HepG2 (cell line): ENCODE measurements at regions not wholly inside any gene's neighbourhood (a gene's known extent, or its start where the extent isn't known, plus 50 kb on each side); places are given as distances from the start of the nearest gene placed in this dataset.

Source experiments
- ARID3A ChIP-seq: IDR thresholded peaks from 2 replicates; pipeline ENCODE4 v1.6.1; 2012; ENCODE audit warnings: low read depth, low read length, improper control_type of control experiment
- ELF3 ChIP-seq: IDR thresholded peaks from 2 replicates; pipeline ENCODE4 v1.6.1; 2016; ENCODE audit warnings: missing genetic modification reagents, missing compliant biosample characterization
- FOXA3 ChIP-seq: IDR thresholded peaks from 2 replicates; pipeline ENCODE4 v1.6.1; 2016; ENCODE audit warnings: missing genetic modification reagents, missing compliant biosample characterization
- FOXP1 ChIP-seq, 2 experiments: fragments of 450-650 bp in 1 of 2; IDR thresholded peaks; 2 replicates each; pipeline ENCODE4 v1.6.1; 2017 to 2018; ENCODE audit warnings: antibody characterized with exemption in 1 of 2
- GATAD2A ChIP-seq: IDR thresholded peaks from 2 replicates; pipeline ENCODE4 v1.6.1; 2016
- HNF4A ChIP-seq: sonication (generic); formaldehyde crosslinking; IDR thresholded peaks from 2 replicates; pipeline ENCODE4 v1.4.0; 2020; ENCODE audit warnings: missing genetic modification reagents
- MIXL1 ChIP-seq: IDR thresholded peaks from 2 replicates; pipeline ENCODE4 v1.6.1; 2016
- SALL1 ChIP-seq: sonication (generic); formaldehyde crosslinking; IDR thresholded peaks from 2 replicates; pipeline ENCODE4 v1.8.0; 2022; ENCODE audit warnings: mild to moderate bottlenecking, missing genetic modification reagents
- SMAD3 ChIP-seq: sonication (generic); formaldehyde crosslinking; IDR thresholded peaks from 2 replicates; pipeline ENCODE4 v1.4.0; 2020; ENCODE audit warnings: missing genetic modification reagents
- SOX13 ChIP-seq, 3 experiments: fragments of 450-650 bp in 1 of 3; sonication (generic) in 1 of 3; formaldehyde crosslinking in 1 of 3; IDR thresholded peaks in 2 of 3; conservative IDR thresholded peaks in 1 of 3; 2 replicates each; pipeline versions ENCODE4 v1.5.0 to v1.6.1; 2016 to 2020; ENCODE audit warnings: antibody characterized with exemption in 1 of 3, mild to moderate bottlenecking in 1 of 3, missing compliant biosample characterization in 1 of 3, missing genetic modification reagents in 1 of 3, moderate library complexity in 1 of 3
- SOX5 ChIP-seq: IDR thresholded peaks from 2 replicates; pipeline ENCODE4 v1.6.1; 2016; ENCODE audit warnings: borderline replicate concordance
- SRF ChIP-seq: IDR thresholded peaks from 2 replicates; pipeline ENCODE4 v1.6.1; 2011; ENCODE audit warnings: mild to moderate bottlenecking, low read depth, low read length, moderate library complexity
- SYNCRIP ChIP-seq: fragments of 200-400 bp; formaldehyde crosslinking; IDR thresholded peaks from 2 replicates; pipeline ENCODE4 v1.6.1; 2018; ENCODE audit warnings: mild to moderate bottlenecking, low read depth, low read length; ENCODE audit not compliant: insufficient read depth
- TEAD3 ChIP-seq: optimal IDR thresholded peaks from 2 replicates; pipeline ENCODE3; 2016; ENCODE audit warnings: borderline replicate concordance
- ZNF12 ChIP-seq: sonication (generic); formaldehyde crosslinking; IDR thresholded peaks from 2 replicates; pipeline ENCODE4 v1.5.0; 2020; ENCODE audit warnings: missing genetic modification reagents
- ZNF317 ChIP-seq: sonication (generic); formaldehyde crosslinking; IDR thresholded peaks from 2 replicates; pipeline ENCODE4 v1.5.0; 2020; ENCODE audit warnings: mild to moderate bottlenecking, missing genetic modification reagents
- ZNF318 ChIP-seq: sonication (generic); formaldehyde crosslinking; IDR thresholded peaks from 2 replicates; pipeline ENCODE4 v1.4.0; 2020; ENCODE audit warnings: mild to moderate bottlenecking, missing genetic modification reagents
- ZNF331 ChIP-seq: sonication (generic); formaldehyde crosslinking; IDR thresholded peaks from 2 replicates; pipeline ENCODE4 v1.4.0; 2020; ENCODE audit warnings: missing genetic modification reagents
- ZNF550 ChIP-seq: sonication (generic); formaldehyde crosslinking; IDR thresholded peaks from 2 replicates; pipeline ENCODE4 v1.4.0; 2020; ENCODE audit warnings: mild to moderate bottlenecking, missing genetic modification reagents, borderline replicate concordance
- ZNF644 ChIP-seq: IDR thresholded peaks from 2 replicates; pipeline ENCODE4 v1.6.1; 2016; ENCODE audit warnings: low read depth
- ZNF713 ChIP-seq: sonication (generic); formaldehyde crosslinking; IDR thresholded peaks from 2 replicates; pipeline ENCODE4 v1.4.0; 2020; ENCODE audit warnings: mild to moderate bottlenecking, missing genetic modification reagents

GRCh38 chr11:26187639-26188038 lies 144.3 kb upstream of the ANO3 start (continued):
- peak; percentile 96 for TF ChIP-seq TEAD3
- 0 out of 2 replicates have a peak, but pooled peaks have one; percentile 57 for TF ChIP-seq ZNF644 (CRISPR knock-in tag)
- TF ChIP-seq ZNF713 (CRISPR knock-in tag) = no peak
- no peak for TF ChIP-seq FOXP1 (IDR thresholded peaks at IDR 0.05)
- peak; percentile 42 for TF ChIP-seq FOXP1 (CRISPR knock-in tag; IDR thresholded peaks at IDR 0.05)
- TF ChIP-seq ELF3 (CRISPR knock-in tag) = peak; percentile 27; the same call in 1 of the 2 replicates
- TF ChIP-seq SRF = peak; percentile 69
- no peak for TF ChIP-seq SOX5 (CRISPR knock-in tag)
- TF ChIP-seq ZNF331 (CRISPR knock-in tag) = peak; percentile 68; the same call in 1 of the 2 replicates
- peak; percentile 54; the same call in 1 of the 2 replicates for TF ChIP-seq MIXL1 (CRISPR knock-in tag)
- peak; percentile 12; the same call in 1 of the 2 replicates for TF ChIP-seq SALL1 (CRISPR knock-in tag)
- TF ChIP-seq HNF4A = peak; percentile 32; the same call in 1 of the 2 replicates
- peak; percentile 83 for TF ChIP-seq ZNF317 (CRISPR knock-in tag)
- peak; percentile 52; the same call in 1 of the 2 replicates for TF ChIP-seq GATAD2A (CRISPR knock-in tag)
- TF ChIP-seq ZNF318 = no peak
- TF ChIP-seq ZNF550 = no peak
- TF ChIP-seq SMAD3 (CRISPR knock-in tag) = 0 out of 2 replicates have a peak, but pooled peaks have one; percentile 33
- TF ChIP-seq FOXA3 (CRISPR knock-in tag) = peak; percentile 75
- TF ChIP-seq SYNCRIP = no peak
- 0 out of 2 replicates have a peak, but pooled peaks have one; percentile 48 for TF ChIP-seq ZNF12 (CRISPR knock-in tag)
- peak; percentile 47; the same call in 1 of the 2 replicates for TF ChIP-seq ARID3A
- no peak for TF ChIP-seq SOX13 (IDR thresholded peaks at IDR 0.05)
- peak in 1 of 2 experiments; percentile 19; a peak in 1 of 4 replicates for TF ChIP-seq SOX13 (CRISPR knock-in tag; conservative IDR thresholded peaks at IDR 0.05 in 1 of 2, IDR thresholded peaks at IDR 0.05 in 1 of 2)
